ENCODE measurements at regions not wholly inside any gene's neighbourhood (a gene's known extent, or its start where the extent isn't known, plus 50 kb on each side); places are given as distances from the start of the nearest gene placed in this dataset.

DNA sequence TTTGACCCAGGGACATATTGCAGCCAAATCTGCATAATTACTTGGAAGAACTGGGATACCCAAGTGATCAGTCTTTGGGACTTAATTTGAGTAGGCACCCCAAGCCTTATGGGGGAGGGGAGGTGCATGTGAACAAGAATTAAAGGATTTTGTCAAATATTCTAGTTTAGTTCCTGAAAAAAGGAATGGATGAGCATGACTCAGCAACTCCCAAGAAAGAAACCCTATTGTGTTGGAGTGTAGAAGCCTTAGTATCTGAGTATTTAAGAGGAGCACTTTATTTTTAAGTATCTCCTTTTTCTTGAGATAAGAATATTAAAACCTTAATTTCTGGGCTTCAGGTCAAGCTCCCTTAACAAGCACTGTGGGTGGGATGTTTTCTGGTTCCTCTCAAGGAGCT is 222.4 kb downstream of the CD47 start:
- CTCF ChIA-PET: interaction anchor here (1.0 to 2.8 kb wide), 3 partner anchors 16 to 59 kb away, joined by 4 to 11 read pairs (median 6); no protein-coding TSS in a partner anchor
- no peak overlapping the region for H3K27ac ChIP-seq (ENCODE audit: low read depth, low read length)
- H3K27me3 ChIP-seq (ENCODE audit: control insufficient read depth, insufficient read depth, low read length): no peaks in the 10 kb centered on the region
- no peak for DNase-seq (ENCODE audit: low read depth, low spot score)
- no peak overlapping the region for H3K4me3 ChIP-seq (ENCODE audit: low read depth, low read length)
- H3K9me3 ChIP-seq (ENCODE audit: control insufficient read depth, insufficient read depth, low read length): no peaks in the 10 kb centered on the region
- POLR2A ChIA-PET: no interaction called here
- TF ChIP-seq, protein P1, sequence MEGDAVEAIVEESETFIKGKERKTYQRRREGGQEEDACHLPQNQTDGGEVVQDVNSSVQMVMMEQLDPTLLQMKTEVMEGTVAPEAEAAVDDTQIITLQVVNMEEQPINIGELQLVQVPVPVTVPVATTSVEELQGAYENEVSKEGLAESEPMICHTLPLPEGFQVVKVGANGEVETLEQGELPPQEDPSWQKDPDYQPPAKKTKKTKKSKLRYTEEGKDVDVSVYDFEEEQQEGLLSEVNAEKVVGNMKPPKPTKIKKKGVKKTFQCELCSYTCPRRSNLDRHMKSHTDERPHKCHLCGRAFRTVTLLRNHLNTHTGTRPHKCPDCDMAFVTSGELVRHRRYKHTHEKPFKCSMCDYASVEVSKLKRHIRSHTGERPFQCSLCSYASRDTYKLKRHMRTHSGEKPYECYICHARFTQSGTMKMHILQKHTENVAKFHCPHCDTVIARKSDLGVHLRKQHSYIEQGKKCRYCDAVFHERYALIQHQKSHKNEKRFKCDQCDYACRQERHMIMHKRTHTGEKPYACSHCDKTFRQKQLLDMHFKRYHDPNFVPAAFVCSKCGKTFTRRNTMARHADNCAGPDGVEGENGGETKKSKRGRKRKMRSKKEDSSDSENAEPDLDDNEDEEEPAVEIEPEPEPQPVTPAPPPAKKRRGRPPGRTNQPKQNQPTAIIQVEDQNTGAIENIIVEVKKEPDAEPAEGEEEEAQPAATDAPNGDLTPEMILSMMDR (IDR thresholded peaks at IDR 0.05; ENCODE audit: low read depth, low read length): no peak

DNA sequence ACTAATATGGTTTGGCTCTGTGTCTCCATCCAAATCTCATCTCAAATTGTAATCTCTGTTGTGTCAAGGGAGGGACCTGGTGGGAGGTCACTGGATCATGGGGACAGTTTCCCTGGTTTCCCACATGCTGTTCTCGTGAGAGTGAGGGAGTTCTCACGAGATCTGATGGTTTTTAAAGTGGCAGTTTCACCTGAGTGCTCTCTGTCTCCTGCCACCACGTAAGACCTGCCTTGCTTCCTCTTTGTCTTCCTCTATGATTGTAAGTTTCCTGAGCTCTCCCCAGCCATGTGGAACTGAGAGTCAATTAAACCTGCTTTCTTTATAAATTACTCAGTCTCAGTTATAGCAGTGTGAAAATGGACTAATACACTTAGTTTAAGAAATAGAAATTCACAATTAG is 228.9 kb downstream of the CD47 start:
- CTCF ChIA-PET: interaction anchor here (1.0 kb wide), 1 partner anchor 202 kb away, joined by 3 read pairs; no protein-coding TSS in a partner anchor
- Histone ChIP-seq H3K27me3 (ENCODE audit: control insufficient read depth, insufficient read depth, low read length) (no peaks in the 10 kb centered on the region), H3K4me3 (ENCODE audit: low read depth, low read length) (no peak overlapping the region), H3K9me3 (ENCODE audit: control insufficient read depth, insufficient read depth, low read length) (no peaks in the 10 kb centered on the region), H3K27ac (ENCODE audit: low read depth, low read length) (no peak overlapping the region)
- TF ChIP-seq, protein P1 (IDR thresholded peaks at IDR 0.05; ENCODE audit: low read depth, low read length): no peak
- POLR2A ChIA-PET: no interaction called here
- no peak for DNase-seq (ENCODE audit: low read depth, low spot score)

DNA sequence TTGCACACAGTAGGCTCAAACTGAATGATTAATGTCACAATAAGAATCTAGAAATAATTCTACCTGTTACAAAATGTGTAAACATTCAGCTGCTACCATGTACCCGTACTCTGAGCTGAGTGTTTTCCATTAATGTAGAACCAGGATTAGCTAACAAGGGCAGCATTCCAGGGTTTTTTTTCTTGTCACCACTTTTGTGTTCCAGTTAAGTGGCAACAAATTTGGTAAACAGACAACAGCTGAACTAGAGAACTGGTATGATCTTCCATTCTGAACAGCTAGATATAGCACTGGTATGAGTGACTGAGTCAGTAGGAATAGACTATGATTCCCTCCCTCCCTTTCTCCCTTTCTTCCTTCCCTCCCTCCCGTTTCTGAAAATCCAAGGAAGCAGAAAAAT is 229.4 kb downstream of the CD47 start:
- Histone ChIP-seq H3K27ac (ENCODE audit: low read depth, low read length) (no peak overlapping the region), H3K27me3 (ENCODE audit: control insufficient read depth, insufficient read depth, low read length) (no peaks in the 10 kb centered on the region), H3K9me3 (ENCODE audit: control insufficient read depth, insufficient read depth, low read length) (no peaks in the 10 kb centered on the region), H3K4me3 (ENCODE audit: low read depth, low read length) (no peak overlapping the region)
- ChIA-PET POLR2A (interaction anchor here (0.6 kb wide), 1 partner anchor 63 kb away, joined by 3 read pairs; no protein-coding TSS in a partner anchor), CTCF (interaction anchor here (1.0 kb wide), 1 partner anchor 201 kb away, joined by 3 read pairs; no protein-coding TSS in a partner anchor)
- TF ChIP-seq, protein P1 (IDR thresholded peaks at IDR 0.05; ENCODE audit: low read depth, low read length): no peak
- DNase-seq (ENCODE audit: low read depth, low spot score): no peak

Measured in AG04450 (cell line).